GM21360 (cell line): ENCODE measurements at regions not wholly inside any gene's neighbourhood (a gene's known extent, or its start where the extent isn't known, plus 50 kb on each side); places are given as distances from the start of the nearest gene placed in this dataset.
"Not testable (repeated sequence)": the region's sequence is repeated elsewhere in the genome, so short reads cannot be mapped to it uniquely, and the experiment has no call there.

ENCODE experiments used
- ATAC-seq: cut with Tn5 transposase; IDR thresholded peaks from one replicate; pipeline ENCODE4 v1.9.1; 2021; ENCODE audit warnings: mild to moderate bottlenecking, moderate library complexity; ENCODE audit not compliant: unreplicated experiment

DNA sequence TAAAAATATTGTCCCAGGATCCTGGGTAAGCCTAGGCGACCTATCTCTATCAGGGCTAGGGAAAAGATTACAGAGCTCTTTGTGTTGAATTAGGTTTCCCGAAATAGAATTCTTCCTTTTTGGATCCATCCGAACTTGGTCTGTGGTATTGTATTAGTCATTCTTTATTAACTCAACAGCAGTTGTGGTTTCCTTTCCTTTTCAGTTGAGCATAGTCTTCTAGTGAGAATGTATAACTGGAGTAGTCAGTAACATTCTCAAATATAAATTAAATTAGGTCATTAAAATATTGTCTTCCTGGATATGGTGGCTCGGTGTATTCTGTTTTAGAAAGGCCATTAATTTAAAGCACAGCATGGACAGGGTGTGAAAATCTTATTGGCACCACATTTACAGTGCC is 520.4 kb downstream of the NLGN4X start:
- ATAC-seq = no peak

DNA sequence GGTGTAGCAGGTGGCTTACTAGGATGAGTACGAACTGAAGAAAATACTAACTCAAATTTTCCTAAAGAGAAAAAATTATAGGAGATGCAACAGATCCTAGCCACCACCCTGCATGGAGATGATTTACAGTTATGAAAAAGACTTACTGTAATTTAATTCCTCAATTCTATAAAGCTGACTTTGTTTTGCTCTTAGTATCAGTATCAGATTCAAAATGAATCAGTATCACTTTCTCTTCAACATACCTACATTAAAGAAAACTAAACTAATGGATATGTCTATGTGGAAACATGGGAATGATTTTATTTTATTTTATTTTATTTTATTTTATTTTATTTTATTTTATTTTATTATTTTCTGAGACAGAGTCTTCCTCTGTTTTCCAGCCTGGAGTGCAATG is 525.8 kb downstream of the NLGN4X start:
- peak; percentile 76 for ATAC-seq

- no peak for ATAC-seq
Measured at GRCh38 chrX:5695971-5696370, 532.7 kb downstream of the NLGN4X start.

GRCh38 chrX:5683996-5684395 is 544.7 kb downstream of the NLGN4X start:
- no peak for ATAC-seq

DNA sequence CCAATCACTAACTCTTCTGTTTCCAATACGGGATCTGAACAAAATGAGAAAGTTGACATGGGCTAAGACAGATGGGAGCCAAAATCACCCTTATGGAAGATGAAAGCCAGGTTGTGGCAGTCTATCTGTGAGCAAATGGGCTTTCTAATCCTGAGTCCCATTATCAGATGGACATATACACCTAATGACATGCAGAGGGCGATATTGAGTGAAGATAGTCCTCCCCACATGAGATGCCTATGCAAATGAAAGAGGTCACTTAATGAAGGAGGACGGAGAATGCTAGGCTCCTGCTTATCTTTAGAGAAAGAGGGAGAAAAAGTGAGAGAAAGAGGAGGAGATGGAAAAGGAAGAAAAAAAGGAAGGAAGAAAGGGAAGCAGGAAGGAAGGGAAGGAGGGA is 547.5 kb downstream of the NLGN4X start:
- peak; percentile 77 for ATAC-seq

- no peak for ATAC-seq
Measured at GRCh38 chrX:5674036-5674435, 554.6 kb downstream of the NLGN4X start.

DNA sequence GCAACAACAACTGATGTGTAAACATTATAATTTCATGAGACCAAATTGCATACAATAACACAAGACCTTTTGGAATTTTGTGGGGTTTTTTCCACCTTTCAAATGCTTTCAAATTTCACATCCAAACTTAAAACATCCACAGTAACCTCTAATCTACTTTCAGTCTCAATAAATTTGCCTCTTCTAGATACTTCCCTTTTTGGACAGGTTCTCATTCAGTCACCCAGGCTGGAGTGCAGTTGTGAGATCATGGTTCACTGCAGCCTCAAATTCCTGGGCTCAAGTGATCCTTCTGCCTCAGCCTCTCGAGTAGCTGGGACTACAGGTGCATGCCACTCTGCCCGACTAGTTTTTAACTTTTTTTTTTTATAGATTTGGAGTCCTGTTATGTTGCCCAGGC is 556.6 kb downstream of the NLGN4X start:
- peak; percentile 49 for ATAC-seq

GRCh38 chrX:5666689-5667088 is 562.0 kb downstream of the NLGN4X start:
- not testable (repeated sequence) for ATAC-seq

- ATAC-seq = no peak
Measured at GRCh38 chrX:5656544-5656943, 572.1 kb downstream of the NLGN4X start.

GRCh38 chrX:5650904-5651303 is 577.8 kb downstream of the NLGN4X start:
- ATAC-seq = no peak

GRCh38 chrX:5648941-5649568 is 579.6 kb downstream of the NLGN4X start:
- no peak for ATAC-seq

- ATAC-seq = peak; percentile 99
Measured at GRCh38 chrX:5646818-5647217, 581.8 kb downstream of the NLGN4X start.

DNA sequence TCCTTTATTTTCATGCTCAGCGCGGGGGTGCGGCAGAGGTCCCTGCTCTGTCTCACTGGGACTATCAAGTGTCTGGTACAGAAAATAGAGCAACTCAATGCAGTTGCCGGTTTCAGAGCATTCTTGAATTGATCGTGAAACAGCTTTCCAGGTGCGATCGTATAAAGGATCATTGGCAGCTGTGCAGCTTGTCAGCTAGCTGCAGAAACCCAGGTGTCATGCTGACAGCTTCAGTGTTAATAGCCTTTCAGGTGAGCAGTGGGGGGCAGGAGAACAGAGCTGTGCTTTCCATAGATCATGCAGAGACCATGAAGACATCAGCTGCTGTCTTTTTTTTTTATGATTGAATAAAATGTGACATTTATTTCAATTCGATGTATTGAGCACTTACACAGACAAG is 583.9 kb downstream of the NLGN4X start:
- ATAC-seq = no peak

DNA sequence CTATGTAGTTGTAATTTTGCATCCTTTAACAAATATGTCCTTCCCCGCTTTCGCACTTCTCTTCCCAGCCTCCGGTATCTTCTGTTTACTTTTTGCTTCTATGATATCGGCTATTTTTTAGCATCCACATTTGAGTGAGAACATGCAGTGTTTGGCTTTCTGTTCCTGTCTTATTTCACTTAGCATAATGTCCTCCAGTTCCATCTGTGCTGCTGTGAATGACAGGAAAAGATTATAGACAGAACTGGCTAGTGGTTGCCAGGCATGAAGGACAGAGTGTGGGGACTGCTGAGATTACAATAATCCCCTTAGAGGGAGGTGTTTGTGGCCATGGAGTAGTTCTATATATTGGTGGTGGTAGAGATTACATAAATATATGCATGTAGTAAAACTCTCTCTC is 588.6 kb downstream of the NLGN4X start:
- no peak for ATAC-seq

GRCh38 chrX:5638572-5638971 is 590.1 kb downstream of the NLGN4X start:
- ATAC-seq = no peak

- ATAC-seq = no peak
Measured at GRCh38 chrX:5632887-5633286, 595.8 kb downstream of the NLGN4X start.

- ATAC-seq = no peak
Measured at GRCh38 chrX:5632061-5632614, 596.5 kb downstream of the NLGN4X start.

DNA sequence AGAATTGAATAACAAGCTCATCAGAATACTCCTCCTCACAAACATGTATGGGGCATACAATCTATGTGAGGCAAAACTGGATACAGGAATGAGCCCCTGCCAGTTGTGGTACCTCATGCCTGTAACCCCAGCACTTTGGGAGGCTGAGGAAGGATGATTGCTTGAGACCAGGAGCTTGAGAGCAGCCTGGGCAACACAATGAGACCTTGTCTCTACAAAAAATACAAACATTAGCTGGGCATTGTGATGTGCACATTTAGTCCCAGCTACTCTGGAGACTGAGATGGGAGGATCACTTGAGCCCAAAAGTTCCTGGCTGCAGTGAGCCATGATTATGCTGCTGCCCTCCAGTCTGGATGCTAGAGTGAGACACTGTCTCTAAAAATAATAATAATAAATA is 611.0 kb downstream of the NLGN4X start:
- ATAC-seq = no peak

DNA sequence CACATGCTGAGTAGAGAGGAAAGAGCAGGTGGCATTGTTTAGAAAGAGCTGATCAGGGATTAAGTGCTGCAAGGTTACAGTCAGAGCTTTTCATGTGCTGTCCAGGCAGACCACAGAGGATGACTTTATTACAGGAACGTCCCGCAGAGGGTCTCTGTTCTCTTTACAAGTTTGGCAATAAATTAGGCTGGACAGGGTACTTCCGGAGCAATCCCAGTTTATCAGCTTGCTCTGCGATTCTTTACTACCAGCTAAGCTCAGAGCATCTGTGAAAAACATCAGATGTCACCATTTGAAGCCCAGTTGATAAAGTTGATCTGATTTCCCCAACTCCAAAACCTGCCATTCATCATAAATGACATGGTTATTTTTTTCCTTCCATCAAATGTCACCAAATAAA is 633.1 kb downstream of the NLGN4X start:
- ATAC-seq = no peak

DNA sequence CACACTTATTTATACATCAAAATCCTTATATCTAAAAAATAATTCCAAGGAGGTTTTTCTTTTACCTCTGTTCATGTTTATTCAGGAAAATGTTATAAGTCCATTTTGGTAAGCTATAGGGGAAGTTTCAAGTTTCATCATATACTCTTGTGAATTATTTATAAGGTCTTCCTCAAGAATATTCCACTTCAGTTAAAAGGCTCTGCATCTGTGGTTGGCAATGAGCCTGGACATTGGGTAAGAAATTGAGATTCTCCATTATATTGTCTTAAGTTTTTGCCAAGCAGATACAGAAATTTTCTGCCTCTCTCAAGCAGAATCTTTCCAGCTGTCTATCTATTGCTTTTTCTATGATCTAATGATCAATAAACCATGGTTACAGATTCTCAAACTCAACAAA is 641.9 kb downstream of the NLGN4X start:
- ATAC-seq = no peak

- no peak for ATAC-seq
Measured at GRCh38 chrX:5575407-5575806, 653.3 kb downstream of the NLGN4X start.

- ATAC-seq = no peak
Measured at GRCh38 chrX:5568934-5569333, 659.7 kb downstream of the NLGN4X start.

- no peak for ATAC-seq
Measured at GRCh38 chrX:5559386-5559785, 669.3 kb downstream of the NLGN4X start.
